HepG2 (cell line): ENCODE measurements at regions not wholly inside any gene's neighbourhood (a gene's known extent, or its start where the extent isn't known, plus 50 kb on each side); places are given as distances from the start of the nearest gene placed in this dataset.

ENCODE experiments used
- ATAC-seq: fragments of 200-7000 bp; cut with Tn5 transposase; 3 replicates; pipeline ENCODE4 v1.9.1; 2020; ENCODE audit warnings: mild to moderate bottlenecking, moderate library complexity
- BruUV-seq: library from RNA; stranded (reverse); fragments of 400-500 nt; replicated peaks from 2 replicates; lab custom pipeline; 2021; lab: Mats Ljungman, UMichigan
- CTCF ChIA-PET: fragments of 300-600 bp; formaldehyde crosslinking; extraction: SDS; loops from one replicate; lab custom pipeline; 2021; ENCODE audit warnings: low total read pairs, inconsistent platforms, low intra/inter-chr PET ratio; lab: Yijun Ruan, JAX
- POLR2A ChIA-PET: fragments of 350-600 bp; sonication (Branson Sonifier 250); formaldehyde crosslinking; loops from one replicate; lab custom pipeline; 2020; ENCODE audit warnings: antibody characterized with exemption, inconsistent platforms; lab: Yijun Ruan, JAX
- DNase-seq: peaks from one replicate; pipeline ENCODE4 v3.0.0-alpha.2; 2015; ENCODE audit warnings: low spot score
- FAIRE-seq: peaks from 3 replicates; lab custom pipeline; 2011; peaks lifted over from hg19 to GRCh38; lab: Jason Lieb, UNC
- H2AFZ ChIP-seq: one replicate; pipeline ENCODE4 v1.6.1; 2011; ENCODE audit warnings: low read length, inconsistent platforms
- H3K27ac ChIP-seq: fragments of 300-600 bp; 3 replicates; pipeline ENCODE4 v1.8.0; 2011; ENCODE audit warnings: mixed run types, mild to moderate bottlenecking, mixed read lengths, low read length, inconsistent platforms; ENCODE audit not compliant: insufficient read depth; ENCODE audit errors: extremely low read length
- H3K27me3 ChIP-seq, 2 experiments: fragments of 200-600 bp in 1 of 2; 2 replicates in 1 of 2; 3 replicates in 1 of 2; pipeline versions ENCODE4 v1.6.0 to v1.8.0; 2011; ENCODE audit warnings: low read length in 2 of 2, mild to moderate bottlenecking in 2 of 2, moderate library complexity in 2 of 2, inconsistent platforms in 1 of 2; ENCODE audit not compliant: insufficient read depth in 2 of 2, control insufficient read depth in 1 of 2
- H3K36me3 ChIP-seq, 2 experiments: fragments of 200-600 bp in 1 of 2; replicated peaks in 1 of 2; 2 replicates in 1 of 2; 3 replicates in 1 of 2; pipeline versions ENCODE4 v1.5.1 to v1.8.0; 2011; ENCODE audit warnings: low read length in 2 of 2, inconsistent platforms in 1 of 2; ENCODE audit not compliant: insufficient read depth in 2 of 2, control insufficient read depth in 1 of 2
- H3K4me1 ChIP-seq: 2 replicates; pipeline ENCODE4 v1.5.1; 2012; ENCODE audit warnings: low read length, inconsistent platforms; ENCODE audit not compliant: insufficient read depth
- H3K4me2 ChIP-seq: 2 replicates; pipeline ENCODE4 v1.6.0; 2011; ENCODE audit warnings: low read depth, low read length, inconsistent platforms
- H3K4me3 ChIP-seq, 3 experiments: fragments of 200-600 bp in 1 of 3; sonication (generic), shearing (Covaris generic) in 1 of 3; replicated peaks in 1 of 3; 2 replicates each; pipeline ENCODE4 v1.5.1; 2011 to 2016; ENCODE audit warnings: low read length in 3 of 3, inconsistent platforms in 2 of 3, low read depth in 2 of 3, mild to moderate bottlenecking in 2 of 3, control low read depth in 1 of 3, mixed read lengths in 1 of 3; ENCODE audit not compliant: insufficient read depth in 1 of 3
- H3K79me2 ChIP-seq: one replicate; pipeline ENCODE4 v1.6.1; 2011; ENCODE audit warnings: low read length, inconsistent platforms; ENCODE audit not compliant: insufficient read depth
- H3K9ac ChIP-seq: 2 replicates; pipeline ENCODE4 v1.6.0; 2011; ENCODE audit warnings: mild to moderate bottlenecking, low read depth, low read length, inconsistent platforms; ENCODE audit not compliant: insufficient read depth
- H3K9me3 ChIP-seq: 2 replicates; pipeline ENCODE4 v1.5.1; 2012; ENCODE audit warnings: mild to moderate bottlenecking, low read length
- H4K20me1 ChIP-seq: 2 replicates; pipeline ENCODE4 v1.6.0; 2011; ENCODE audit warnings: inconsistent platforms, mild to moderate bottlenecking, low read length, moderate library complexity; ENCODE audit not compliant: insufficient read depth
- ATF4 ChIP-seq, 2 experiments: fragments of 450-650 bp in 1 of 2; sonication (generic) in 1 of 2; formaldehyde crosslinking; IDR thresholded peaks; 2 replicates each; pipeline versions ENCODE4 v1.5.0 to v1.8.0; 2020 to 2022; ENCODE audit warnings: mild to moderate bottlenecking in 1 of 2, missing genetic modification reagents in 1 of 2
- EZH2 ChIP-seq: conservative IDR thresholded peaks from 2 replicates; pipeline ENCODE4 v1.6.1; 2012; ENCODE audit warnings: mild to moderate bottlenecking, low read depth, low read length, moderate library complexity
- HHEX ChIP-seq: IDR thresholded peaks from 2 replicates; pipeline ENCODE4 v1.6.1; 2016; ENCODE audit warnings: control low read depth
- HNF4A ChIP-seq: sonication (generic); formaldehyde crosslinking; IDR thresholded peaks from 2 replicates; pipeline ENCODE4 v1.4.0; 2020; ENCODE audit warnings: missing genetic modification reagents
- KLF13 ChIP-seq: sonication (generic); formaldehyde crosslinking; IDR thresholded peaks from 2 replicates; pipeline ENCODE4 v1.4.0; 2020; ENCODE audit warnings: mild to moderate bottlenecking, missing genetic modification reagents
- MAX ChIP-seq: IDR thresholded peaks from 2 replicates; pipeline ENCODE4 v1.6.1; 2012; ENCODE audit warnings: inconsistent platforms
- PAF1 ChIP-seq: IDR thresholded peaks from 2 replicates; pipeline ENCODE4 v1.6.1; 2016; ENCODE audit warnings: missing genetic modification reagents, missing compliant biosample characterization
- ZBTB7A ChIP-seq: sonication (generic); formaldehyde crosslinking; IDR thresholded peaks from 2 replicates; pipeline ENCODE4 v1.8.0; 2022; ENCODE audit warnings: mild to moderate bottlenecking, missing genetic modification reagents
- ZNF121 ChIP-seq: sonication (generic); formaldehyde crosslinking; IDR thresholded peaks from 2 replicates; pipeline ENCODE4 v1.5.0; 2020; ENCODE audit warnings: mild to moderate bottlenecking, missing genetic modification reagents
- ZNF230 ChIP-seq: sonication (generic); formaldehyde crosslinking; IDR thresholded peaks from 2 replicates; pipeline ENCODE4 v1.4.0; 2020; ENCODE audit warnings: mild to moderate bottlenecking, missing genetic modification reagents
- WGBS: methylation state at CpG from one replicate; pipeline ENCODE4 v1.1.6; 2017; ENCODE audit warnings: low lambda C conversion rate; 5-methylcytosine and 5-hydroxymethylcytosine counted together
- in situ Hi-C: cut with HindIII; loops from 2 replicates; pipeline ENCODE4 v1.10.0; 2017; ENCODE audit warnings: low pct_unique_long_range_greater_than_20kb; ENCODE audit not compliant: extremely low pct_ligation_motif_present
- intact Hi-C: fragments of 100-400 bp; cut with micrococcal nuclease; formaldehyde crosslinking; loops from one replicate; pipeline ENCODE4 v1.10.0; 2022; ENCODE audit not compliant: unreplicated experiment
- TF ChIP-seq, protein P1 (sequence below): sonication (generic); formaldehyde crosslinking; IDR thresholded peaks from 2 replicates; pipeline ENCODE4 v1.4.0; 2020; ENCODE audit warnings: missing genetic modification reagents, borderline replicate concordance

GRCh38 chr4:14254926-14255325, 627.4 kb upstream of the BOD1L1 start:
- FAIRE-seq (no peak), DNase-seq (no peak), ATAC-seq (no peak)
- in situ Hi-C loops = no loop called here
- H3K79me2 ChIP-seq = no peaks in the 10 kb centered on the region
- peaks cover 91% of the 10 kb centered on the region for H3K9me3 ChIP-seq
- ChIA-PET CTCF (no interaction called here), POLR2A (no interaction called here)
- H3K4me2 ChIP-seq = no peak overlapping the region
- no peaks in the 10 kb centered on the region for H3K36me3 ChIP-seq
- H4K20me1 ChIP-seq = no peaks in the 10 kb centered on the region
- H2AFZ ChIP-seq = no peak overlapping the region
- no peak overlapping the region for H3K9ac ChIP-seq
- H3K4me1 ChIP-seq = no peaks in the 10 kb centered on the region
- no peak overlapping the region for H3K27ac ChIP-seq
- H3K4me3 ChIP-seq = no peak overlapping the region
- intact Hi-C loops = loop anchor here (2.0 to 5.0 kb wide), 2 partner anchors 273 to 598 kb away; no protein-coding TSS in a partner anchor
- BruUV-seq = no TSS peak
- WGBS = 0% methylated on average over 1 of the region's 1 CpG
- H3K27me3 ChIP-seq = no peaks in the 10 kb centered on the region
- TF ChIP-seq MAX (no peak), EZH2 (no peak), ZNF121 (no peak), KLF13 (CRISPR knock-in tag) (no peak), PAF1 (CRISPR knock-in tag) (no peak), HHEX (CRISPR knock-in tag) (no peak), ZNF230 (CRISPR knock-in tag) (no peak), HNF4A (no peak), ZBTB7A (no peak), ATF4 (CRISPR knock-in tag; IDR thresholded peaks at IDR 0.05) (no peak)
- TF ChIP-seq, protein P1, sequence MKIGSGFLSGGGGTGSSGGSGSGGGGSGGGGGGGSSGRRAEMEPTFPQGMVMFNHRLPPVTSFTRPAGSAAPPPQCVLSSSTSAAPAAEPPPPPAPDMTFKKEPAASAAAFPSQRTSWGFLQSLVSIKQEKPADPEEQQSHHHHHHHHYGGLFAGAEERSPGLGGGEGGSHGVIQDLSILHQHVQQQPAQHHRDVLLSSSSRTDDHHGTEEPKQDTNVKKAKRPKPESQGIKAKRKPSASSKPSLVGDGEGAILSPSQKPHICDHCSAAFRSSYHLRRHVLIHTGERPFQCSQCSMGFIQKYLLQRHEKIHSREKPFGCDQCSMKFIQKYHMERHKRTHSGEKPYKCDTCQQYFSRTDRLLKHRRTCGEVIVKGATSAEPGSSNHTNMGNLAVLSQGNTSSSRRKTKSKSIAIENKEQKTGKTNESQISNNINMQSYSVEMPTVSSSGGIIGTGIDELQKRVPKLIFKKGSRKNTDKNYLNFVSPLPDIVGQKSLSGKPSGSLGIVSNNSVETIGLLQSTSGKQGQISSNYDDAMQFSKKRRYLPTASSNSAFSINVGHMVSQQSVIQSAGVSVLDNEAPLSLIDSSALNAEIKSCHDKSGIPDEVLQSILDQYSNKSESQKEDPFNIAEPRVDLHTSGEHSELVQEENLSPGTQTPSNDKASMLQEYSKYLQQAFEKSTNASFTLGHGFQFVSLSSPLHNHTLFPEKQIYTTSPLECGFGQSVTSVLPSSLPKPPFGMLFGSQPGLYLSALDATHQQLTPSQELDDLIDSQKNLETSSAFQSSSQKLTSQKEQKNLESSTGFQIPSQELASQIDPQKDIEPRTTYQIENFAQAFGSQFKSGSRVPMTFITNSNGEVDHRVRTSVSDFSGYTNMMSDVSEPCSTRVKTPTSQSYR (CRISPR knock-in tag) = no peak
